Upper lobe of left lung (tissue), 4 donors: ENCODE measurements at regions not wholly inside any gene's neighbourhood (a gene's known extent, or its start where the extent isn't known, plus 50 kb on each side); places are given as distances from the start of the nearest gene placed in this dataset.

Source experiments
- EP300 ChIP-seq, 4 donors: sonication (generic); formaldehyde crosslinking; IDR thresholded peaks; one replicate each; pipeline ENCODE4 v1.5.1; 2017; ENCODE audit warnings: antibody characterized with exemption in 4 of 4, control low read depth in 2 of 4
- POLR2A ChIP-seq, 4 donors: fragments of 450-650 bp; IDR thresholded peaks; one replicate each; pipeline ENCODE4 v1.5.1; 2016 to 2017; ENCODE audit warnings: antibody characterized with exemption in 4 of 4, mild to moderate bottlenecking in 2 of 4

DNA sequence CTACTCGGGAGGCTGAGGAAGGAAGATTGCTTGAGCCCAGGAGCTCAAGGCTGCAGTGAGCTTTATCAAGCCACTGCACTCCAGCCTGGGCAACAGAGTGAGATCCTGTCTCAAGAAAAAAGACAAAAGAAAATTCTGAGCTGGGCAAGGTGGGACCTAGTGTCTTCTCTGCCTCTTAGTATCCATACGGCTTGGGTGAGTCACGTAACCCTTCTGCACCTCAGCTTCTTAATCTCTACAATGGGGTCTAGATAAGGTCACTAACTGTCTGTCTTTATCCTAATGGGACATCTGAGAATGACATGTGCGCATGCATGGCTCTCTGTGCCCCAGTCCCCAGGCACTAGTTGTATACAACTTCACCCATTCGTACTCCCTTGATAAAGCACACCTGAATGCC, 53.4 kb upstream of the TLK1 start:
- TF ChIP-seq POLR2A (IDR thresholded peaks at IDR 0.05) (no peak), EP300 (IDR thresholded peaks at IDR 0.05) (no peak)
